ENCODE measurements at regions not wholly inside any gene's neighbourhood (a gene's known extent, or its start where the extent isn't known, plus 50 kb on each side); places are given as distances from the start of the nearest gene placed in this dataset.

- in situ Hi-C loops (cut with HindIII; ENCODE audit: low sequenced_read_pairs) = no loop called here
- H3K4me3 ChIP-seq (ENCODE audit: low read depth, low read length) = no peak overlapping the region
- TF ChIP-seq CTCF (IDR thresholded peaks at IDR 0.05; ENCODE audit: low read depth, low read length) = no peak
- no peak for DNase-seq (ENCODE audit: low read depth, low spot score)
These were observed 704.4 kb upstream of the AMOT start for GRCh38 chrX:113545040-113545439.

GRCh38 chrX:113539599-113540356, 699.1 kb upstream of the AMOT start:
- in situ Hi-C loops (cut with HindIII; ENCODE audit: low sequenced_read_pairs) = no loop called here

GRCh38 chrX:113529426-113530013, 688.9 kb upstream of the AMOT start:
- in situ Hi-C loops (cut with HindIII; ENCODE audit: low sequenced_read_pairs) = no loop called here
- H3K4me3 ChIP-seq (ENCODE audit: low read depth, low read length) = no peak overlapping the region
- no peak for TF ChIP-seq CTCF (IDR thresholded peaks at IDR 0.05; ENCODE audit: low read depth, low read length)
- DNase-seq (ENCODE audit: low read depth, low spot score) = no peak

More at GRCh38 chrX:113539599-113540356, 699.1 kb upstream of the AMOT start:
- H3K4me3 ChIP-seq (ENCODE audit: low read depth, low read length) = no peak overlapping the region
- TF ChIP-seq CTCF (IDR thresholded peaks at IDR 0.05; ENCODE audit: low read depth, low read length) = no peak
- DNase-seq (ENCODE audit: low read depth, low spot score) = no peak

- TF ChIP-seq CTCF (IDR thresholded peaks at IDR 0.05; ENCODE audit: low read depth, low read length) = no peak
- in situ Hi-C loops (cut with HindIII; ENCODE audit: low sequenced_read_pairs) = no loop called here
- DNase-seq (ENCODE audit: low read depth, low spot score) = no peak
- H3K4me3 ChIP-seq (ENCODE audit: low read depth, low read length) = no peak overlapping the region
These were observed 682.2 kb upstream of the AMOT start for GRCh38 chrX:113522814-113523213.

DNA sequence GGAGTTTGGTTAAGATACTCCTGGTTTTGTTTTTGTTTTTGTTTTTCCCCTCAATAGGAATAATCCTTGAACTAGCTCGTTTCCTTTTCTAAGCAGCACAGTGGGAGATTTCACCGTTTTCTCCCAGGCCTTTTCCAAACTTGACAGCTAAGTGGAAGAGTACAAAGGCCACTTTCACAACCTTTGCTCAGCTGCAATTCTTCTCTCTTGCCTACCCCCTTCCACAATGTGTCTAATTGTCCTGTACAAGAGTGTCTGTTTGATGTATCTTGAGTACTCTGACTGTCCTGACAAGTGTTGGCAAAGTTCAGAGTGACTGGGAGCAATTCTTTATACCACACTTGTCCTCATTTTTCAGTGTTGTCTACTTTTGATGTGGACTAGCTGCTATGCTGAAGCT, 674.3 kb upstream of the AMOT start:
- DNase-seq (ENCODE audit: low read depth, low spot score) = no peak
- in situ Hi-C loops (cut with HindIII; ENCODE audit: low sequenced_read_pairs) = no loop called here
- H3K4me3 ChIP-seq (ENCODE audit: low read depth, low read length) = no peak overlapping the region
- TF ChIP-seq CTCF (IDR thresholded peaks at IDR 0.05; ENCODE audit: low read depth, low read length) = no peak

DNA sequence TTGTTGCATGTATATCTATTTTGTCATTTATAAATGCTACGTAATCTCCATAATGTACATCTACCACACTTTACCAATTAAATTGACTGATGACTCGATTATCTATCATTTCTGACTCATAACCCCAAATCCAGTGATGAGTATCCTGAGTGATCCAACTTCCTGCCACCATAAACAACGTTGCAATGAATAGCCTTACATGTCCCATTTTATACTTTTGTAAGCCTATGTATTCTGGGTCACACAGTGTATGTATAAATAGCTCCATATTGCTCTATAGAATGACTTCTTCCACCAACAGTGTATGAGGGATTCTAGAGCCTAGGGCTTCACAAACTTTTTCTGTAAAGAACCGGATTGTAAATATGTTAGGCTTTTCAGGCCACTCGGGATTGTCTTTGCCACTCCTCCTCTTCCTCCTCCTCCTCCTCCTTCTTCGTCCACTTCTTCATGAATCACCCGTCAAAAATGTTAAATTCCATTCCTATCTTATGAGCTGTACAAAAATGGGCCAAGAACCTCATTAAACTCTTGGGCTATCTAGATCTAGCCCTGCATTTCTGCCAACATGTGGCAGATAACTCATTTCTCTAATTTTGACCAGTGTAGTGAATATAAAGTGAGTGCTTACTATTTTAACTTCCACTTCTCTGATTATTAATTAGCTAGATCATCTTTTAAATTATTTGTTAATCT, 672.2 kb upstream of the AMOT start:
- peak; percentile 57 for DNase-seq (ENCODE audit: low read depth, low spot score)
- no peak for TF ChIP-seq CTCF (IDR thresholded peaks at IDR 0.05; ENCODE audit: low read depth, low read length)
- H3K4me3 ChIP-seq (ENCODE audit: low read depth, low read length) = no peak overlapping the region
- in situ Hi-C loops (cut with HindIII; ENCODE audit: low sequenced_read_pairs) = no loop called here
